Hepatocyte (in vitro differentiated cells): ENCODE measurements at regions not wholly inside any gene's neighbourhood (a gene's known extent, or its start where the extent isn't known, plus 50 kb on each side); places are given as distances from the start of the nearest gene placed in this dataset.

Experiments used
- EZH2 ChIP-seq: fragments of 200-600 bp; sonication (generic); IDR thresholded peaks from 2 replicates; pipeline ENCODE4 v1.6.1; 2016; ENCODE audit warnings: antibody characterized with exemption, mild to moderate bottlenecking, borderline replicate concordance
- EZH2phosphoT487 ChIP-seq: fragments of 200-600 bp; sonication (generic); IDR thresholded peaks from one replicate; pipeline ENCODE4 v1.6.1; 2018; ENCODE audit warnings: antibody characterized with exemption, mild to moderate bottlenecking, low read depth, moderate library complexity; ENCODE audit not compliant: unreplicated experiment, severe bottlenecking
- TF ChIP-seq, protein P1 (sequence below): fragments of 200-600 bp; sonication (generic); IDR thresholded peaks from 2 replicates; pipeline ENCODE4 v1.5.1; 2016; ENCODE audit warnings: antibody characterized with exemption, mild to moderate bottlenecking; ENCODE audit not compliant: poor library complexity

GRCh38 chr9:99591770-99592169 lies 229.9 kb upstream of the NR4A3 start:
- TF ChIP-seq, protein P1, sequence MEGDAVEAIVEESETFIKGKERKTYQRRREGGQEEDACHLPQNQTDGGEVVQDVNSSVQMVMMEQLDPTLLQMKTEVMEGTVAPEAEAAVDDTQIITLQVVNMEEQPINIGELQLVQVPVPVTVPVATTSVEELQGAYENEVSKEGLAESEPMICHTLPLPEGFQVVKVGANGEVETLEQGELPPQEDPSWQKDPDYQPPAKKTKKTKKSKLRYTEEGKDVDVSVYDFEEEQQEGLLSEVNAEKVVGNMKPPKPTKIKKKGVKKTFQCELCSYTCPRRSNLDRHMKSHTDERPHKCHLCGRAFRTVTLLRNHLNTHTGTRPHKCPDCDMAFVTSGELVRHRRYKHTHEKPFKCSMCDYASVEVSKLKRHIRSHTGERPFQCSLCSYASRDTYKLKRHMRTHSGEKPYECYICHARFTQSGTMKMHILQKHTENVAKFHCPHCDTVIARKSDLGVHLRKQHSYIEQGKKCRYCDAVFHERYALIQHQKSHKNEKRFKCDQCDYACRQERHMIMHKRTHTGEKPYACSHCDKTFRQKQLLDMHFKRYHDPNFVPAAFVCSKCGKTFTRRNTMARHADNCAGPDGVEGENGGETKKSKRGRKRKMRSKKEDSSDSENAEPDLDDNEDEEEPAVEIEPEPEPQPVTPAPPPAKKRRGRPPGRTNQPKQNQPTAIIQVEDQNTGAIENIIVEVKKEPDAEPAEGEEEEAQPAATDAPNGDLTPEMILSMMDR: no peak
- TF ChIP-seq EZH2 (no peak), EZH2phosphoT487 (no peak)
